ENCODE measurements at regions not wholly inside any gene's neighbourhood (a gene's known extent, or its start where the extent isn't known, plus 50 kb on each side); places are given as distances from the start of the nearest gene placed in this dataset.
"Not testable (repeated sequence)": the region's sequence is repeated elsewhere in the genome, so short reads cannot be mapped to it uniquely, and the experiment has no call there.

GRCh38 chr7:96861-97260 lies 95.5 kb upstream of the FAM20C start:
- Histone ChIP-seq H3K4me3 (no peak overlapping the region), H3K27ac (no peak overlapping the region), H3K36me3 (no peaks in the 10 kb centered on the region; a peak in 1 of 22 replicates), H3K9ac (no peak overlapping the region), H3K4me1 (peaks cover 24 to 46% (median 32%) of the 10 kb centered on the region in 10 experiments), H3K27me3 (no peaks in the 10 kb centered on the region), H4K20me1 (no peaks in the 10 kb centered on the region), H3K9me3 (replicated peaks in 1 of 11) (peaks cover 17 to 40% (median 25%) of the 10 kb centered on the region in 11 experiments), H3K4me2 (no peak overlapping the region)
- no peak for TF ChIP-seq Cebpa-rat (IDR thresholded peaks at IDR 0.05)

GRCh38 chr7:97310-97841 lies 95.0 kb upstream of the FAM20C start:
- Histone ChIP-seq H4K20me1 (no peaks in the 10 kb centered on the region), H3K4me1 (peaks cover 19 to 46% (median 28%) of the 10 kb centered on the region in 10 experiments), H3K9ac (no peak overlapping the region), H3K9me3 (replicated peaks in 1 of 11) (peaks cover 17 to 45% (median 25%) of the 10 kb centered on the region in 11 experiments), H3K27me3 (no peaks in the 10 kb centered on the region), H3K4me3 (no peak overlapping the region), H3K36me3 (no peaks in the 10 kb centered on the region; a peak in 1 of 22 replicates), H3K27ac (no peak overlapping the region), H3K4me2 (no peak overlapping the region)
- no peak for TF ChIP-seq Cebpa-rat (IDR thresholded peaks at IDR 0.05)

GRCh38 chr7:101146-102046 lies 91.0 kb upstream of the FAM20C start:
- Histone ChIP-seq H3K27me3 (no peaks in the 10 kb centered on the region), H3K4me1 (peaks cover 0 to 43% (median 13%) of the 10 kb centered on the region in 10 experiments; a peak in 14 of 20 replicates), H3K4me2 (peak overlapping the region in 5 of 11 experiments; percentile 27 to 69 (median 61); a peak in 9 of 22 replicates), H3K36me3 (no peaks in the 10 kb centered on the region; a peak in 1 of 22 replicates), H3K4me3 (0 out of 20 replicates have a peak overlapping the region, but pooled peaks of 1 of the 10 experiments have one; percentile 19), H3K27ac (peak overlapping the region in 5 of 11 experiments; percentile 26 to 82 (median 67); a peak in 8 of 22 replicates), H3K9me3 (replicated peaks in 1 of 11) (peaks cover 17 to 52% (median 25%) of the 10 kb centered on the region in 11 experiments), H4K20me1 (no peaks in the 10 kb centered on the region), H3K9ac (peak overlapping the region in 1 of 11 experiments; percentile 54; a peak in 1 of 22 replicates)
- no peak for TF ChIP-seq Cebpa-rat (IDR thresholded peaks at IDR 0.05)

- Histone ChIP-seq H3K9me3 (replicated peaks in 1 of 11) (peaks cover 17 to 45% (median 24%) of the 10 kb centered on the region in 11 experiments), H3K9ac (peak overlapping the region in 2 of 11 experiments; percentile 37 to 54; a peak in 2 of 22 replicates), H3K27me3 (no peaks in the 10 kb centered on the region), H3K36me3 (no peaks in the 10 kb centered on the region; a peak in 1 of 22 replicates), H3K4me1 (peaks cover 0 to 50% (median 13%) of the 10 kb centered on the region in 10 experiments; a peak in 14 of 20 replicates), H3K27ac (peak overlapping the region in 6 of 11 experiments; percentile 22 to 82 (median 52); a peak in 9 of 22 replicates), H3K4me3 (0 out of 20 replicates have a peak overlapping the region, but pooled peaks of 2 of the 10 experiments have one; percentile 19 to 24), H4K20me1 (no peaks in the 10 kb centered on the region), H3K4me2 (peak overlapping the region in 7 of 11 experiments; percentile 0 to 69 (median 40); a peak in 11 of 22 replicates)
- TF ChIP-seq Cebpa-rat (IDR thresholded peaks at IDR 0.05): no peak
Measured at GRCh38 chr7:102047-102711, 90.2 kb upstream of the FAM20C start.

- Histone ChIP-seq H3K4me3 (no peak overlapping the region), H3K9me3 (replicated peaks in 1 of 11) (peaks cover 11 to 40% (median 18%) of the 10 kb centered on the region in 11 experiments), H3K4me1 (peaks cover 0 to 50% (median 13%) of the 10 kb centered on the region in 10 experiments; a peak in 14 of 20 replicates), H3K4me2 (peak overlapping the region in 7 of 11 experiments; percentile 0 to 69 (median 40); a peak in 9 of 22 replicates), H3K9ac (peak overlapping the region in 2 of 11 experiments; percentile 37 to 54; a peak in 2 of 22 replicates), H3K27ac (peak overlapping the region in 6 of 11 experiments; percentile 22 to 82 (median 52); a peak in 8 of 22 replicates), H3K27me3 (no peaks in the 10 kb centered on the region), H4K20me1 (no peaks in the 10 kb centered on the region), H3K36me3 (no peaks in the 10 kb centered on the region; a peak in 1 of 22 replicates)
- no peak for TF ChIP-seq Cebpa-rat (IDR thresholded peaks at IDR 0.05)
Measured at GRCh38 chr7:102721-103120, 89.7 kb upstream of the FAM20C start.

- not testable (repeated sequence) for H3K27me3 ChIP-seq, H3K36me3 ChIP-seq, H3K4me2 ChIP-seq, H4K20me1 ChIP-seq, H3K9ac ChIP-seq, H3K4me3 ChIP-seq
- Histone ChIP-seq H3K4me1 (peaks cover 0 to 60% (median 18%) of the 10 kb centered on the region in 10 experiments; a peak in 14 of 20 replicates), H3K9me3 (replicated peaks in 1 of 11) (peaks cover 0 to 27% (median 6%) of the 10 kb centered on the region in 11 experiments; a peak in 12 of 22 replicates), H3K27ac (peak overlapping the region in 2 of 11 experiments; percentile 14 to 67; a peak in 2 of 22 replicates)
Measured at GRCh38 chr7:103981-104380, 88.4 kb upstream of the FAM20C start.

- Histone ChIP-seq H4K20me1 (no peaks in the 10 kb centered on the region), H3K9ac (no peak overlapping the region), H3K9me3 (replicated peaks in 1 of 11) (peaks cover 0 to 18% (median 0%) of the 10 kb centered on the region in 11 experiments; a peak in 5 of 22 replicates), H3K27ac (peak overlapping the region in 1 of 11 experiments; percentile 67; a peak in 1 of 22 replicates), H3K36me3 (no peaks in the 10 kb centered on the region), H3K4me2 (no peak overlapping the region), H3K4me1 (peaks cover 0 to 63% (median 21%) of the 10 kb centered on the region in 10 experiments; a peak in 14 of 20 replicates), H3K27me3 (no peaks in the 10 kb centered on the region), H3K4me3 (no peak overlapping the region)
- no peak for TF ChIP-seq Cebpa-rat (IDR thresholded peaks at IDR 0.05)
Measured at GRCh38 chr7:105002-105401, 87.4 kb upstream of the FAM20C start.

- H3K9ac ChIP-seq: no peak overlapping the region
- TF ChIP-seq Cebpa-rat (IDR thresholded peaks at IDR 0.05): no peak
Measured at GRCh38 chr7:106356-106755, 86.0 kb upstream of the FAM20C start.

More at GRCh38 chr7:106356-106755, 86.0 kb upstream of the FAM20C start:
- H3K36me3 ChIP-seq: no peaks in the 10 kb centered on the region
- 0 out of 22 replicates have a peak overlapping the region, but pooled peaks of 1 of the 11 experiments have one; percentile 6 for H3K4me2 ChIP-seq
- H3K27ac ChIP-seq: peak overlapping the region in 1 of 11 experiments; percentile 67; a peak in 1 of 22 replicates
- no peaks in the 10 kb centered on the region for H3K27me3 ChIP-seq
- peaks cover 0 to 22% (median 3%) of the 10 kb centered on the region in 11 experiments; a peak in 17 of 22 replicates for H3K9me3 ChIP-seq (replicated peaks in 1 of 11)
- H3K4me1 ChIP-seq: peaks cover 0 to 58% (median 21%) of the 10 kb centered on the region in 10 experiments; a peak in 14 of 20 replicates
- no peak overlapping the region for H3K4me3 ChIP-seq
- H4K20me1 ChIP-seq: no peaks in the 10 kb centered on the region
